GM18858 (cell line): ENCODE measurements at regions not wholly inside any gene's neighbourhood (a gene's known extent, or its start where the extent isn't known, plus 50 kb on each side); places are given as distances from the start of the nearest gene placed in this dataset.

ENCODE experiments used
- ATAC-seq: cut with Tn5 transposase; IDR thresholded peaks from one replicate; pipeline ENCODE4 v1.9.1; 2021; ENCODE audit not compliant: unreplicated experiment

DNA sequence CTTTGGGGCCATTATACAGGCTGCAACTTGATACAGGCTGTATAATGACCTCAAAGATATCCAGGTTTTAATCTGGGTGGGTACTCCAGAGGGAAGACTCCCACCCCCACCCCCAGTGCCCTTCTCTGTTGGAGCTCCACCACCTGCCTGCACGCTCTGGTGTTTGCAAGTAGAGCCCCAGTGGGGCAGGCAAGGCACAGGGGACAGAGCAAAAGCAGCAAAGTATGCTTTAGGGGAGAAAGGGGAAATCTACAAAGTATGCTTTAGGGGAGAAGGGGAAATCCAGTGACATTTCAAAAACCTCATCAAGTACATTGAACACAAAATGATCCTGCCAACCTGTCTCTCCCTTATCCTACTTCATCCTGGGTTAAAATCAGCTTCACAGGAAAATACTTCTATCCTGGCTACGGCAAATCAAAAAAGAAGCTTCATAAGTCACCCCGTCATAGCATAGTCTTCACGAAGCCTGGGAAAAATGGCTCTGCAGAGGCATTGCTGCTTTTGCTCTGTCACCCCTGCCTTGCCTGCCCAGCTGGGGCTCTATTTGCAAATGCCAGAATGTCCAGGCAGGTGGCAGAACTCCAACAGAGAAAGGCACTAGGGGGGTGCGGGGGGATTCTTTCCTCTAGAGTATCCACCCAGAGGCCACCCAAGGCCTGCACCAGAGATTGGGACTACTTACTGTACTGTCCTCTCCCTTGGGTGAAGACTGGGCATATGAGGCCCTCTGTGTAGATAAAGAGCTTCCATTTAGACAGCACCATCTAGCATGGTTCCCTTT is 60.9 kb upstream of the ATP11B start:
- no peak for ATAC-seq

DNA sequence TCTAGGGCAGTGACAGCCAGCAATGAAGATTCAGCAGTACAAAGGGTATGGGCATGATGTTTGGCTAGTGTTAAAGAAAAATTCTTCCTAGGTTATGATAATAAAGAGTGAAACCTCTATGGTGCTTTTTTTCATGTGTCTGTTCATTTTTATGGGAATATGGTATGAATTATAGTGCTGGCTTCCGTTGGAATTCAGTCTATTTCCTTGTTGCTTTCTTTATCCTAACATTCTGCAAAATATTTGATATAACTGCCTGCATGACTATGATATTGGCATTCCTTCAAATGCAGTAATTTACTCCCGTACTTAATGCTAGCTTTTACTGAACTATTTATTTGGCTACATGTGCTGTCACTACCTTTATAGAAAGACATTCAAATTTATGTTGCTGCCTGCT is 57.6 kb upstream of the ATP11B start:
- no peak for ATAC-seq

DNA sequence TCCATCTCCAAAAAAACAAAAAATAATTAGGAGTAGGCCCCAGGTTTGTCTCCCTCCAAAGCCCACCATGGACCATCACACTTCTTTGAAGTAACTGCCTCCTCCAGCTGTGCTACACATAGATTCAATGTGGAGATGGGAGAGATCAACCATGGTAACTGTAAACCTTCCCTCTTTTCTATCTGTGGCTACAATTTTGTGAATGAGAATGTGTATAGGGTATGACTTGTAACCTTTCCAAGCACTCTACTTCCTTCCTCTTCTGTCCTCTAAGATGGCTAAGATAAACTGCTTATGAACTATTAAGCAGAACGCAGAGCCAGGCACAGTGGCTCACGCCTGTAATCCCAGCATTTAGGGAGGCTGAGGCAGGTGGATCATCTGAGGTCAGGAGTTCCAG is 55.5 kb upstream of the ATP11B start:
- no peak for ATAC-seq

DNA sequence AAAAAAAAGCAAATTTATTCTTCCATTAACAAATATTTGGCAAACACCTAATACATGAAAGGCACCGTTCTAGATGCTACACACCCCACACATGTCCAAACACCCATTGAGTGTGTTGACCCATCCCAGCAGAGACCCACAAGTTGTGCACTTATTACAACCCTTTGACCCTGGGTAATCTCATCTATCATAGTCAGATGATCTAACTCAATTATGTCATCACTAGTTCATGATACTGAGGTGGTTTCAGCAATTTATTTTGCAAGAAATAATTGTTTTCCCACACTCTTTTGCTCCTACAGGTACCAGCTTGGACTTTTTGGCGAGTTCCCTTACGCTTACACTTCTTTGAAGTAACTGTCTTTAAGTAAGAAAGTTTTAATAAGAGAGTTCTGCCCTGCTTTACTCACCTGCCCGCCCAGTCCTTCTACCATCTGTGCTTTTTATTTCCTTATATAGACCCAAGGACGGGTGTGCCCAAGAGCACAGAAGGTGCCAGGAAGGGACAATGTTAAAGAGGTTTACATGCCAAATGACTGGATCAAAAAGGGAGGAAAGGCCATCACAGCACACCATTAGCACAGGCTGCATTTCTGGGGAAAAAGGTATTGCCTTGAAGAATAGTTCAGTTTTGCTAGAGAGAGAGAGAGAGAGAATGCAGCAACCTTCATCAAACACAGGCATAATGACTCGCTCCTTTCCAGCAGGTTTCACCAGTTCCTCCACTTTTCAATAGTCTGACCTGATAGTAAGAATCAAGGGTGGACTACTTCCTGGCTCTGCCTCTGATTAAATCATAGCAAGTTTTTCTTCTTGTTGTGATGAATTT is 54.5 kb upstream of the ATP11B start:
- no peak for ATAC-seq

DNA sequence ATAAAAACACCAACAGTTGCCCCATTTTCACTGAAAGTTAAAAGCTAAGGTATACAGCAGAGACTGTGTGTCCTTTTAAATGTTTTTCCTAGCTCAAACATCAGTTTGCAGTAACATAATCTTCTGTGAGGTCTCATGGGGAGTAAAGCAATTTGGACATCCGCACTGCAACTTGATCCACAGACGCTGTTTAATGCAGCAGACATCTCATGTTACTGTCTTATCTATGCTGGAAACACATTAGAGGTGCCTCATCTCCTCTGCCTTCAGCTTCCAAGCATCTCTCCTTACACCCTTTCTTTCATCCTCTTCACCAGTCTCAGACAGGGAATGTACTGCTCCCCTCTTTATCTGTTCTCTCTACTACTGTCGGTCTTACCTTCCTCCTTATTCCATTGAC is 53.7 kb upstream of the ATP11B start:
- no peak for ATAC-seq

DNA sequence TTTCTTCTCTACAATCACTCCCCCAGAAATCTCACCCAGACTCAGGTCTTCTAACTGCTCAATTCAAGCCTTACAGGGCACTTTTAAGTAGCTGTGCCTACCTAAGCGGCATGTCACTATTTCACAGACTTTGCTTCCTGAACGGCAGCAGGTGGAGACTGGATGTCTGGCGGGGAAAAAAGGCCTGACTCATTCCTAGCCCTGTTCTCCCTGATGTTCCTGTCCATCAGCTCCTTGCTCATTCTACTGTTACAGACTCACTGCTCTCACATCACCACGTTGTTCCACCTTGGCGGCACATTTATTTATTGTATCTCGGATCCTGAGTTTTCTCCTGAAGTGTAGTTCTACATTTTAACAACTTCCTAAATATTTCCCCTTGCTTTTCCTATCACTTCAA is 52.6 kb upstream of the ATP11B start:
- no peak for ATAC-seq

DNA sequence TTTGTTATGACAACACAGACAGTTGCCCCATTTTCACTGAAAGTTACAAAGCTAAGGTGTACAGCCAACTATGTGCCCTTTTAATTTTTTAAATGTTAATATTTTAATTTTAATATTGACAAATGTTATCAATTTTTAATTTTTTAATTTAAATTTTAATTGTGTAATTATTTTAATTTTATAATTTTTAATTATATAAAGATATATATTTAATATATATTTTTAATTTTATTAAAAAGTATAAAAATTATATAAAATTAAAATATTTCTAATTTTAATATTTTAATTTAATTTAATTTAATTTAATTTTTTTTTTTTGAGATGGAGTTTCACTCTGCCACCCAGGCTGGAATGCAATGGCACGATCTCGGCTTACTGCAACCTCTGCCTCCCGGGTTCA is 52.1 kb upstream of the ATP11B start:
- ATAC-seq: no peak
